H1 (cell line): ENCODE measurements at regions not wholly inside any gene's neighbourhood (a gene's known extent, or its start where the extent isn't known, plus 50 kb on each side); places are given as distances from the start of the nearest gene placed in this dataset.

Source experiments
- CTCF ChIA-PET: fragments of 300-600 bp; sonication (Branson Sonifier 250); formaldehyde crosslinking; loops from one replicate; lab custom pipeline; 2021; ENCODE audit not compliant: partially characterized antibody; lab: Charles Lee
- POLR2A ChIA-PET: fragments of 300-600 bp; sonication (Branson Sonifier 250); formaldehyde crosslinking; loops from one replicate; lab custom pipeline; 2021; ENCODE audit warnings: inconsistent platforms; ENCODE audit not compliant: partially characterized antibody; lab: Charles Lee
- DNase-seq, 2 experiments: peaks; one replicate each; pipeline versions ENCODE4 v3.0.0 to v3.0.0-alpha.2; 2010 to 2022; ENCODE audit warnings: low spot score in 2 of 2, low read depth in 1 of 2, mixed read lengths in 1 of 2
- FAIRE-seq: peaks from 2 replicates; lab custom pipeline; 2011; peaks lifted over from hg19 to GRCh38; lab: Jason Lieb, UNC
- H2AFZ ChIP-seq: 2 replicates; pipeline ENCODE4 v1.8.1; 2012; ENCODE audit warnings: low read length, inconsistent platforms
- H2AK5ac ChIP-seq: 2 replicates; pipeline ENCODE4 v1.6.1; 2013; ENCODE audit warnings: low read depth, low read length
- H2BK120ac ChIP-seq: replicated peaks from 2 replicates; pipeline ENCODE3; 2013; ENCODE audit warnings: low read depth, low read length, inconsistent platforms
- H2BK12ac ChIP-seq: 2 replicates; pipeline ENCODE4 v1.6.1; 2013; ENCODE audit warnings: low read depth, low read length
- H2BK15ac ChIP-seq: 2 replicates; pipeline ENCODE4 v1.6.1; 2013; ENCODE audit warnings: low read length
- H2BK20ac ChIP-seq: 2 replicates; pipeline ENCODE4 v1.6.1; 2013; ENCODE audit warnings: low read length
- H2BK5ac ChIP-seq: 2 replicates; pipeline ENCODE4 v1.6.1; 2013; ENCODE audit warnings: low read depth, low read length
- H3K14ac ChIP-seq: 2 replicates; pipeline ENCODE4 v1.6.1; 2013; ENCODE audit warnings: inconsistent platforms; ENCODE audit not compliant: insufficient read length
- H3K18ac ChIP-seq: 2 replicates; pipeline ENCODE4 v1.6.1; 2013; ENCODE audit warnings: low read length; ENCODE audit errors: extremely low read depth
- H3K23ac ChIP-seq: 2 replicates; pipeline ENCODE4 v1.6.1; 2013; ENCODE audit warnings: inconsistent platforms; ENCODE audit not compliant: insufficient read length
- H3K23me2 ChIP-seq: 2 replicates; pipeline ENCODE4 v1.6.1; 2013; ENCODE audit warnings: low read depth, low read length
- H3K27ac ChIP-seq: 2 replicates; pipeline ENCODE4 v1.6.1; 2011; ENCODE audit warnings: low read depth, low read length, inconsistent platforms
- H3K27me3 ChIP-seq, 4 experiments: replicated peaks in 1 of 4; 1 replicate in 1 of 4; 2 replicates in 3 of 4; pipeline versions ENCODE4 v1.6.1 to v1.8.1; 2011 to 2013; ENCODE audit warnings: low read length in 3 of 4, mild to moderate bottlenecking in 3 of 4, inconsistent platforms in 2 of 4, mixed read lengths in 2 of 4, moderate library complexity in 1 of 4; ENCODE audit not compliant: control insufficient read depth in 3 of 4, insufficient read depth in 3 of 4; ENCODE audit errors: extremely low read depth in 1 of 4
- H3K36me3 ChIP-seq, 4 experiments: 2 replicates each; pipeline versions ENCODE4 v1.6.1 to v1.8.1; 2011 to 2013; ENCODE audit warnings: mild to moderate bottlenecking in 4 of 4, low read length in 3 of 4, moderate library complexity in 2 of 4, control low read depth in 1 of 4, inconsistent platforms in 1 of 4; ENCODE audit not compliant: insufficient read depth in 4 of 4, control insufficient read depth in 2 of 4
- H3K4ac ChIP-seq: replicated peaks from 2 replicates; pipeline ENCODE3; 2013; ENCODE audit warnings: low read length, low read depth, mixed read lengths, inconsistent platforms; ENCODE audit not compliant: insufficient read length
- H3K4me1 ChIP-seq, 4 experiments: replicated peaks in 1 of 4; 1 replicate in 1 of 4; 2 replicates in 3 of 4; pipeline versions ENCODE4 v1.6.1 to v1.8.1; 2011 to 2013; ENCODE audit warnings: low read length in 3 of 4, inconsistent platforms in 2 of 4, mixed read lengths in 1 of 4; ENCODE audit not compliant: insufficient read depth in 4 of 4, control insufficient read depth in 3 of 4
- H3K4me2 ChIP-seq, 2 experiments: 2 replicates each; pipeline versions ENCODE4 v1.6.1 to v1.8.1; 2011 to 2013; ENCODE audit warnings: low read depth in 2 of 2, low read length in 2 of 2, control low read depth in 1 of 2, inconsistent platforms in 1 of 2, mild to moderate bottlenecking in 1 of 2; ENCODE audit not compliant: insufficient read depth in 1 of 2
- H3K4me3 ChIP-seq, 4 experiments: fragments of 200-600, 300-600 bp in 1 of 4; sonication (generic), shearing (Covaris generic), sonication (Bioruptor Twin) in 1 of 4; 2 replicates each; pipeline versions ENCODE4 v1.5.1 to v1.8.1; 2011 to 2016; ENCODE audit warnings: low read length in 4 of 4, low read depth in 3 of 4, control low read depth in 2 of 4, inconsistent platforms in 2 of 4, mild to moderate bottlenecking in 2 of 4, mixed read lengths in 1 of 4, moderate library complexity in 1 of 4; ENCODE audit not compliant: insufficient read depth in 2 of 4; ENCODE audit errors: extremely low read depth in 1 of 4
- H3K56ac ChIP-seq: replicated peaks from 2 replicates; pipeline ENCODE3; 2013; ENCODE audit warnings: low read depth, mild to moderate bottlenecking, mixed read lengths, low read length, inconsistent platforms; ENCODE audit not compliant: insufficient read length
- H3K79me1 ChIP-seq: 2 replicates; pipeline ENCODE4 v1.6.1; 2013; ENCODE audit warnings: low read depth, low read length, control low read depth
- H3K79me2 ChIP-seq, 2 experiments: 2 replicates each; pipeline versions ENCODE4 v1.6.1 to v1.8.1; 2012 to 2013; ENCODE audit warnings: low read length in 2 of 2, mild to moderate bottlenecking in 2 of 2, inconsistent platforms in 1 of 2; ENCODE audit not compliant: insufficient read depth in 2 of 2, control insufficient read depth in 1 of 2
- H3K9ac ChIP-seq, 4 experiments: replicated peaks in 1 of 4; 1 replicate in 1 of 4; 2 replicates in 3 of 4; pipeline versions ENCODE4 v1.6.1 to v1.8.1; 2011 to 2013; ENCODE audit warnings: low read depth in 3 of 4, low read length in 3 of 4, control low read depth in 2 of 4, mild to moderate bottlenecking in 2 of 4, moderate library complexity in 2 of 4, inconsistent platforms in 1 of 4; ENCODE audit errors: extremely low read depth in 1 of 4
- H3K9me3 ChIP-seq, 2 experiments: 2 replicates each; pipeline versions ENCODE4 v1.6.1 to v1.8.1; 2012 to 2013; ENCODE audit warnings: mild to moderate bottlenecking in 2 of 2, moderate library complexity in 2 of 2, control low read depth in 1 of 2, inconsistent platforms in 1 of 2, low read depth in 1 of 2, low read length in 1 of 2, mixed read lengths in 1 of 2; ENCODE audit not compliant: insufficient read depth in 2 of 2
- H4K20me1 ChIP-seq, 2 experiments: replicated peaks in 1 of 2; 2 replicates each; pipeline versions ENCODE3 to v1.8.1; 2011 to 2013; ENCODE audit warnings: inconsistent platforms in 2 of 2, low read length in 2 of 2, mild to moderate bottlenecking in 1 of 2; ENCODE audit not compliant: insufficient read depth in 2 of 2, control insufficient read depth in 1 of 2
- H4K5ac ChIP-seq: 2 replicates; pipeline ENCODE4 v1.6.1; 2013; ENCODE audit warnings: low read length, low read depth, mixed read lengths, inconsistent platforms; ENCODE audit not compliant: insufficient read length
- H4K8ac ChIP-seq: 2 replicates; pipeline ENCODE4 v1.8.0; 2013; ENCODE audit warnings: mild to moderate bottlenecking, moderate library complexity, low read length, inconsistent platforms; ENCODE audit not compliant: insufficient read depth; ENCODE audit errors: extremely low read depth
- H4K91ac ChIP-seq: replicated peaks from 2 replicates; pipeline ENCODE3; 2013; ENCODE audit warnings: low read length, mixed read lengths, inconsistent platforms; ENCODE audit not compliant: insufficient read length
- ASH2L ChIP-seq: fragments of 200-600, 300-600 bp; sonication (generic); IDR thresholded peaks from one replicate; pipeline ENCODE4 v1.7.1; 2017; ENCODE audit warnings: low read length
- BRCA1 ChIP-seq: IDR thresholded peaks from 2 replicates; pipeline ENCODE4 v1.6.1; 2012; ENCODE audit warnings: low read depth, low read length, improper control_type of control experiment
- CBX8 ChIP-seq: fragments of 300-800, 300-1000 bp; sonication (generic); IDR thresholded peaks from 2 replicates; pipeline ENCODE4 v1.7.1; 2016; ENCODE audit warnings: low read depth, low read length, borderline replicate concordance
- CEBPB ChIP-seq: IDR thresholded peaks from 2 replicates; pipeline ENCODE4 v1.6.1; 2012; ENCODE audit warnings: low read depth, low read length
- JUN ChIP-seq: IDR thresholded peaks from 2 replicates; pipeline ENCODE4 v1.6.1; 2011; ENCODE audit warnings: low read depth, mild to moderate bottlenecking, improper control_type of control experiment, low read length
- KDM1A ChIP-seq: fragments of 200-600, 300-600 bp; sonication (generic); IDR thresholded peaks from 2 replicates; pipeline ENCODE4 v1.7.1; 2016; ENCODE audit warnings: mild to moderate bottlenecking, low read length, borderline replicate concordance
- MAFK ChIP-seq: IDR thresholded peaks from 2 replicates; pipeline ENCODE4 v1.6.1; 2012; ENCODE audit warnings: low read depth, mild to moderate bottlenecking, improper control_type of control experiment, low read length
- RBBP5 ChIP-seq: IDR thresholded peaks from 2 replicates; pipeline ENCODE4 v1.7.1; 2012; ENCODE audit warnings: low read depth, mild to moderate bottlenecking, inconsistent platforms, low read length, moderate library complexity, borderline replicate concordance
- RNF2 ChIP-seq: fragments of 200-900, 300-1000 bp; sonication (generic); IDR thresholded peaks from 2 replicates; pipeline ENCODE4 v1.7.1; 2016; ENCODE audit warnings: borderline replicate concordance, low read depth, mild to moderate bottlenecking, antibody characterized with exemption, low read length; ENCODE audit not compliant: poor library complexity, severe bottlenecking; ENCODE audit errors: missing control alignments
- RXRA ChIP-seq: IDR thresholded peaks from 2 replicates; pipeline ENCODE4 v1.6.1; 2011; ENCODE audit warnings: low read depth, mild to moderate bottlenecking, low read length, moderate library complexity; ENCODE audit not compliant: insufficient read depth
- SP1 ChIP-seq: IDR thresholded peaks from 2 replicates; pipeline ENCODE4 v1.6.1; 2011; ENCODE audit warnings: low read depth, low read length
- TBP ChIP-seq: IDR thresholded peaks from 2 replicates; pipeline ENCODE4 v1.6.1; 2011; ENCODE audit warnings: low read depth, low read length, improper control_type of control experiment
- WGBS, 2 experiments: shearing (Covaris generic) in 1 of 2; methylation state at CpG; one replicate each; pipeline versions ENCODE4 v1.1.6 to v1.1.7; 2013 to 2015; ENCODE audit warnings: low lambda C conversion rate in 2 of 2, mixed read lengths in 2 of 2, inconsistent platforms in 1 of 2, low coverage in 1 of 2, missing lambda C conversion rate in 1 of 2; ENCODE audit not compliant: insufficient replicate concordance in 2 of 2, insufficient coverage in 1 of 2, insufficient read length in 1 of 2; ENCODE audit errors: extremely low coverage in 1 of 2, missing lambda C conversion rate in 1 of 2; 5-methylcytosine and 5-hydroxymethylcytosine counted together
- TF ChIP-seq, protein P1 (sequence below), 3 experiments: IDR thresholded peaks; 1 replicate in 2 of 3; 2 replicates in 1 of 3; pipeline versions ENCODE4 v1.5.1 to v1.6.1; 2011; ENCODE audit warnings: low read length in 3 of 3, mild to moderate bottlenecking in 3 of 3, inconsistent platforms in 2 of 3, low read depth in 1 of 3, moderate library complexity in 1 of 3; ENCODE audit not compliant: insufficient read depth in 1 of 3; ENCODE audit errors: control extremely low read depth in 1 of 3

DNA sequence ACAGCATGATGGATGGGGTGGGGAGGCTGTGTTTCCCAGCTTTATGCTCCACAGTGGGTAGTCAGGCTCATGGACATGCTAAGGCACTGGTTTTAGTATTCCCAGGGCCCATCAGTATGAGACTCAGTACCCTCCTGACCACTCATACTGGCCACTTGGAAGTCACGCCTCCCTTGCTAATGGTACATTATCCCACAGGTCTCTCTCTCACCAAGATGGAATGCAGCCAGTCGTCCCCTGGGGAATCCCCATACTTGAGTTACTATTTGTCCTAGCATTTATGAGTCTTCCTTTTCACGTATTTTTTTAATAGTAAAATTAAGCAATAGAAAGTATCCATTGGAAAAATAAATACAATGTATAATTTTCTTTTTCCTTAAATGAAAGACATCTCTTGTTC lies 80.6 kb upstream of the TBX20 start:
- H4K5ac ChIP-seq = no peak overlapping the region
- FAIRE-seq = no peak
- TF ChIP-seq CEBPB (no peak), TBP (no peak), RNF2 (no peak), KDM1A (no peak), BRCA1 (no peak), JUN (no peak), RXRA (no peak), ASH2L (no peak), RBBP5 (no peak), MAFK (no peak), CBX8 (no peak), SP1 (no peak)
- TF ChIP-seq, protein P1, sequence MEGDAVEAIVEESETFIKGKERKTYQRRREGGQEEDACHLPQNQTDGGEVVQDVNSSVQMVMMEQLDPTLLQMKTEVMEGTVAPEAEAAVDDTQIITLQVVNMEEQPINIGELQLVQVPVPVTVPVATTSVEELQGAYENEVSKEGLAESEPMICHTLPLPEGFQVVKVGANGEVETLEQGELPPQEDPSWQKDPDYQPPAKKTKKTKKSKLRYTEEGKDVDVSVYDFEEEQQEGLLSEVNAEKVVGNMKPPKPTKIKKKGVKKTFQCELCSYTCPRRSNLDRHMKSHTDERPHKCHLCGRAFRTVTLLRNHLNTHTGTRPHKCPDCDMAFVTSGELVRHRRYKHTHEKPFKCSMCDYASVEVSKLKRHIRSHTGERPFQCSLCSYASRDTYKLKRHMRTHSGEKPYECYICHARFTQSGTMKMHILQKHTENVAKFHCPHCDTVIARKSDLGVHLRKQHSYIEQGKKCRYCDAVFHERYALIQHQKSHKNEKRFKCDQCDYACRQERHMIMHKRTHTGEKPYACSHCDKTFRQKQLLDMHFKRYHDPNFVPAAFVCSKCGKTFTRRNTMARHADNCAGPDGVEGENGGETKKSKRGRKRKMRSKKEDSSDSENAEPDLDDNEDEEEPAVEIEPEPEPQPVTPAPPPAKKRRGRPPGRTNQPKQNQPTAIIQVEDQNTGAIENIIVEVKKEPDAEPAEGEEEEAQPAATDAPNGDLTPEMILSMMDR (IDR thresholded peaks at IDR 0.05; ENCODE audit: control extremely low read depth in 1 of 3, insufficient read depth in 1 of 3, low read depth in 1 of 3, low read length in 3 of 3) = no peak

More for the DNA sequence above, 80.6 kb upstream of the TBX20 start:
- no peak for DNase-seq
- ChIA-PET POLR2A (no interaction called here), CTCF (interaction anchor here (1.5 kb wide), 1 partner anchor 185 kb away, joined by 4 read pairs; no protein-coding TSS in a partner anchor)
- Histone ChIP-seq H3K18ac (no peak overlapping the region), H3K27me3 (no peaks in the 10 kb centered on the region), H2BK12ac (no peak overlapping the region), H3K36me3 (no peaks in the 10 kb centered on the region), H3K4ac (no peak overlapping the region), H4K20me1 (no peaks in the 10 kb centered on the region), H3K56ac (no peak overlapping the region), H2AK5ac (no peak overlapping the region), H4K91ac (no peak overlapping the region), H3K9ac (no peak overlapping the region), H2AFZ (no peak overlapping the region), H2BK5ac (no peak overlapping the region), H3K4me1 (peaks cover 0 to 3% (median under 1%) of the 10 kb centered on the region in 4 experiments; a peak in 1 of 7 replicates), H3K79me1 (no peaks in the 10 kb centered on the region), H3K4me2 (no peak overlapping the region), H3K79me2 (no peaks in the 10 kb centered on the region), H2BK120ac (no peak overlapping the region), H3K23ac (no peak overlapping the region), H3K23me2 (no peaks in the 10 kb centered on the region), H2BK15ac (no peak overlapping the region), H3K27ac (no peak overlapping the region), H3K4me3 (no peak overlapping the region), H3K14ac (no peak overlapping the region), H4K8ac (no peak overlapping the region), H3K9me3 (no peaks in the 10 kb centered on the region), H2BK20ac (no peak overlapping the region)
- WGBS, 2 experiments = 85% methylated on average over 3 of the region's 3 CpGs; no CpG with 5 or more reads in 1 of the 2 experiments
